ENCODE measurements at regions not wholly inside any gene's neighbourhood (a gene's known extent, or its start where the extent isn't known, plus 50 kb on each side); places are given as distances from the start of the nearest gene placed in this dataset.
A peak's percentile ranks its signal among the peaks of the same experiment; 100 is the strongest.

GRCh38 chr9:784202-784601, 57.3 kb upstream of the DMRT1 start:
- CTCF ChIA-PET (ENCODE audit: low intra/inter-chr PET ratio, low total read pairs), result no interaction called here
- Histone ChIP-seq H2AFZ (ENCODE audit: low read length) (no peak overlapping the region), H3K4me1 (ENCODE audit: insufficient read depth, low read length) (peaks cover 13% of the 10 kb centered on the region), H3K9me3 (ENCODE audit: low read length) (no peaks in the 10 kb centered on the region), H3K4me2 (ENCODE audit: low read depth, low read length) (no peak overlapping the region), H3K27ac (ENCODE audit: extremely low read length, insufficient read depth, low read length) (no peak overlapping the region), H3K27me3 (ENCODE audit: control insufficient read depth in 1 of 2, insufficient read depth in 2 of 2, low read length in 2 of 2) (no peaks in the 10 kb centered on the region), H3K9ac (ENCODE audit: insufficient read depth, low read depth, low read length) (no peak overlapping the region), H4K20me1 (ENCODE audit: insufficient read depth, low read length) (no peaks in the 10 kb centered on the region), H3K4me3 (replicated peaks in 1 of 3; ENCODE audit: insufficient read depth in 1 of 3, low read depth in 2 of 3, low read length in 3 of 3) (no peak overlapping the region), H3K36me3 (replicated peaks in 1 of 2; ENCODE audit: control insufficient read depth in 1 of 2, insufficient read depth in 2 of 2, low read length in 2 of 2) (no peaks in the 10 kb centered on the region), H3K79me2 (ENCODE audit: insufficient read depth, low read length) (no peaks in the 10 kb centered on the region)
- WGBS (ENCODE audit: low lambda C conversion rate), result 50% methylated on average over 1 of the region's 1 CpG
- ATAC-seq, result no peak
- intact Hi-C loops (cut with micrococcal nuclease; ENCODE audit: unreplicated experiment), result no loop called here
- POLR2A ChIA-PET, result no interaction called here
- BruUV-seq (replicated peaks), result no TSS peak
- in situ Hi-C loops (cut with HindIII; ENCODE audit: extremely low pct_ligation_motif_present, low pct_unique_long_range_greater_than_20kb), result no loop called here
- no peak for DNase-seq (ENCODE audit: low spot score)
- no peak for FAIRE-seq
- TF ChIP-seq CREB1 (IDR thresholded peaks at IDR 0.05) (0 out of 2 replicates have a peak, but pooled peaks have one; percentile 6), CREB1 (CRISPR knock-in tag; IDR thresholded peaks at IDR 0.05) (no peak), MLX (CRISPR knock-in tag; IDR thresholded peaks at IDR 0.05) (no peak), DNMT1 (CRISPR knock-in tag; IDR thresholded peaks at IDR 0.05) (no peak)

- BruUV-seq (replicated peaks), result no TSS peak
- Histone ChIP-seq H3K27me3 (ENCODE audit: control insufficient read depth in 1 of 2, insufficient read depth in 2 of 2, low read length in 2 of 2) (no peaks in the 10 kb centered on the region), H3K79me2 (ENCODE audit: insufficient read depth, low read length) (no peaks in the 10 kb centered on the region), H3K4me3 (replicated peaks in 1 of 3; ENCODE audit: insufficient read depth in 1 of 3, low read depth in 2 of 3, low read length in 3 of 3) (no peak overlapping the region), H3K9me3 (ENCODE audit: low read length) (no peaks in the 10 kb centered on the region), H3K9ac (ENCODE audit: insufficient read depth, low read depth, low read length) (no peak overlapping the region), H3K36me3 (replicated peaks in 1 of 2; ENCODE audit: control insufficient read depth in 1 of 2, insufficient read depth in 2 of 2, low read length in 2 of 2) (no peaks in the 10 kb centered on the region), H2AFZ (ENCODE audit: low read length) (no peak overlapping the region), H3K4me2 (ENCODE audit: low read depth, low read length) (no peak overlapping the region), H4K20me1 (ENCODE audit: insufficient read depth, low read length) (no peaks in the 10 kb centered on the region), H3K4me1 (ENCODE audit: insufficient read depth, low read length) (peaks cover 13% of the 10 kb centered on the region), H3K27ac (ENCODE audit: extremely low read length, insufficient read depth, low read length) (no peak overlapping the region)
- in situ Hi-C loops (cut with HindIII; ENCODE audit: extremely low pct_ligation_motif_present, low pct_unique_long_range_greater_than_20kb), result no loop called here
- FAIRE-seq (no peak), ATAC-seq (no peak), DNase-seq (ENCODE audit: low spot score) (no peak)
- WGBS (ENCODE audit: low lambda C conversion rate), result 60% methylated on average over 2 of the region's 2 CpGs
- no peak for TF ChIP-seq DR1 (CRISPR knock-in tag; IDR thresholded peaks at IDR 0.05)
- TF ChIP-seq GLI4 (CRISPR knock-in tag; IDR thresholded peaks at IDR 0.05; ENCODE audit: borderline replicate concordance), result no peak
- no peak for TF ChIP-seq SMARCC2 (IDR thresholded peaks at IDR 0.05)
- TF ChIP-seq, protein P1, sequence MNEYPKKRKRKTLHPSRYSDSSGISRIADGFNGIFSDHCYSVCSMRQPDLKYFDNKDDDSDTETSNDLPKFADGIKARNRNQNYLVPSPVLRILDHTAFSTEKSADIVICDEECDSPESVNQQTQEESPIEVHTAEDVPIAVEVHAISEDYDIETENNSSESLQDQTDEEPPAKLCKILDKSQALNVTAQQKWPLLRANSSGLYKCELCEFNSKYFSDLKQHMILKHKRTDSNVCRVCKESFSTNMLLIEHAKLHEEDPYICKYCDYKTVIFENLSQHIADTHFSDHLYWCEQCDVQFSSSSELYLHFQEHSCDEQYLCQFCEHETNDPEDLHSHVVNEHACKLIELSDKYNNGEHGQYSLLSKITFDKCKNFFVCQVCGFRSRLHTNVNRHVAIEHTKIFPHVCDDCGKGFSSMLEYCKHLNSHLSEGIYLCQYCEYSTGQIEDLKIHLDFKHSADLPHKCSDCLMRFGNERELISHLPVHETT (CRISPR knock-in tag; conservative IDR thresholded peaks at IDR 0.05), result no peak
- TF ChIP-seq RFX3 (CRISPR knock-in tag; IDR thresholded peaks at IDR 0.05), result no peak
- no peak for TF ChIP-seq TAF15 (IDR thresholded peaks at IDR 0.05; ENCODE audit: low read depth, low read length, poor library complexity, severe bottlenecking)
- no peak for TF ChIP-seq MTA3 (CRISPR knock-in tag; IDR thresholded peaks at IDR 0.05)
- no peak for TF ChIP-seq ZBTB8A (CRISPR knock-in tag; IDR thresholded peaks at IDR 0.05; ENCODE audit: borderline replicate concordance, low read depth)
- TF ChIP-seq E2F5 (CRISPR knock-in tag; conservative IDR thresholded peaks at IDR 0.05), result no peak
- intact Hi-C loops (cut with micrococcal nuclease; ENCODE audit: unreplicated experiment), result no loop called here
- ChIA-PET POLR2A (no interaction called here), CTCF (ENCODE audit: low intra/inter-chr PET ratio, low total read pairs) (no interaction called here)
Measured at GRCh38 chr9:784916-785315, 56.6 kb upstream of the DMRT1 start.

Data from HepG2 (cell line).